ENCODE measurements at regions not wholly inside any gene's neighbourhood (a gene's known extent, or its start where the extent isn't known, plus 50 kb on each side); places are given as distances from the start of the nearest gene placed in this dataset.
A peak's percentile ranks its signal among the peaks of the same experiment; 100 is the strongest.

DNA sequence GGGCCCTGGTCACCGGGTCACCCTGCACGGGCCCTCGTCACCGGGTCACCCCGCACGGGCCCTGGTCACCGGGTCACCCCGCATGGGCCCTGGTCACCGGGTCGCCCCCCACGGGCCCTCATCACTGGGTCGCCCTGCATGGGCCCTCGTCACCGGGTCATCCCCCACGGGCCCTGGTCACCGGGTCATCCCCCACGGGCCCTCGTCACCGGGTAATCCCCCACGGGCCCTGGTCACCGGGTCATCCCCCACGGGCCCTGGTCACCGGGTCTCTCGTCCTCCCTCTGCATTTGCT, 77.6 kb downstream of the RIPK4 start:
- no peak for DNase-seq

DNA sequence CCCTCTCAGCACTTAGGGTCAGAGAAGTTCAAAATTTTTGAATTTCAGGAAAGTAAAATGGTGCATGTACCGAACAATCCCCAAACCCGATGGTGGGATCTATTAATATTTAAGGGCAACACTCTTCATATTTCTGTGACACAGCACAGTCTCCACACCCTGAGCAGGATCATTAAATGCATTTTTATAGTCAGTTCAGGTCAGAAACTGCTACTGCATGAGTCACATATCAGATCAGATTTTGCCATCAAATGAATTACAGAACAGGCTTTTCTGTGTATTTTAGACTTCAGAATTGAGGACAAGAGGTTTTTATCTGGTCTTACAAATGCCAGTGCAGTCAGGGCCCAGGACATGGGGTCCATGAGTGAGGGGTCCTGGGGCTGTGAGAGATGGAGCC, 79.2 kb downstream of the RIPK4 start:
- no peak for DNase-seq

DNA sequence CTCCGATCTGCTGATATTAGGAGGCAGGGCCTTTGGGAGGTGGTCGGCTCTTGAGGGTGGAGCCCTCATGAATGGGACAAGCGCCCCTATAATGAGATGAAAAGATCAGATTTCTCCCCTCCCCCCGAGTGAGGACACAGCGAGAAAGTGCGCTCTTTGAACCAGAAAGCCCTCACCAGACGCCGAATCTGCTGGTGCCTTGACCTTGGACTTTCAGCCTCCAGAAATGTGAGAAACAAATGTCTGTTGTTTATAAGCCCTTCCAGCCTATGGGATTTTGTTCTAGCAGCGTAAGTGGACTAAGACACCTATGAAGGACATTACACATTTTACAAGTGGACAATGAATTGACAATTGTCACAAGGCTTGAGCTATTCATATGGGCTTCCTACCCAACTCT, 80.2 kb downstream of the RIPK4 start:
- DNase-seq: no peak

DNA sequence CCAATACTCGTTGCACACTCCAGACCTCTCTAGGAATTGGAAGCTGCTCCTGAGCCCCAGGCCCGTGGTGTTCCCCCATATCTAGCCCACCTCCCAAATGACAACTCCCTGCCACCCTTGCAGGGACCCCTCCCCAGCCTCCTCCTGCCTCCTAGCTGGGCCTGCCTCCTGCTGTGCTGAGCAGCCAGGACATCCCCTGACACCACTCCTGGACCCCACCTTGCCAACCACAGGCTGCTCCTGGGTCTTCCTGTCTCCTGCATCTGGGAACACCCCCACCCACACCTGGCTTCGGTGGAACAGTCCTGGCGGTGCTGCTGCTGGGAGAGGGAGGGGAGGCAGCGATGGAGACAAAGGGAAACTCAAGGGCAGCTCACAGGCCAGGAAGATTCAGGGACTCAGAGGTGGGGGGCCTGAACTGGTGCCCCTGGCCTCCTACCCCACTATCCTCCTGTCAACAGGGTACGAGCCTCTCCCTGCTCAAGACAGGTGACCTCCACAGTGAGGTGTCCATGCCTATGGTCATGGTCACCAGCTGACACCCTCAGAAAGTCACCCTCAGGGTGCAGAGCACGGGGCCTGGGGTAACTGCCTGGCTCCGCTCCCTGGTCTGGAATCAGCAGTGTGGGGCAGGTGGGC, 81.2 kb downstream of the RIPK4 start:
- DNase-seq: no peak

DNA sequence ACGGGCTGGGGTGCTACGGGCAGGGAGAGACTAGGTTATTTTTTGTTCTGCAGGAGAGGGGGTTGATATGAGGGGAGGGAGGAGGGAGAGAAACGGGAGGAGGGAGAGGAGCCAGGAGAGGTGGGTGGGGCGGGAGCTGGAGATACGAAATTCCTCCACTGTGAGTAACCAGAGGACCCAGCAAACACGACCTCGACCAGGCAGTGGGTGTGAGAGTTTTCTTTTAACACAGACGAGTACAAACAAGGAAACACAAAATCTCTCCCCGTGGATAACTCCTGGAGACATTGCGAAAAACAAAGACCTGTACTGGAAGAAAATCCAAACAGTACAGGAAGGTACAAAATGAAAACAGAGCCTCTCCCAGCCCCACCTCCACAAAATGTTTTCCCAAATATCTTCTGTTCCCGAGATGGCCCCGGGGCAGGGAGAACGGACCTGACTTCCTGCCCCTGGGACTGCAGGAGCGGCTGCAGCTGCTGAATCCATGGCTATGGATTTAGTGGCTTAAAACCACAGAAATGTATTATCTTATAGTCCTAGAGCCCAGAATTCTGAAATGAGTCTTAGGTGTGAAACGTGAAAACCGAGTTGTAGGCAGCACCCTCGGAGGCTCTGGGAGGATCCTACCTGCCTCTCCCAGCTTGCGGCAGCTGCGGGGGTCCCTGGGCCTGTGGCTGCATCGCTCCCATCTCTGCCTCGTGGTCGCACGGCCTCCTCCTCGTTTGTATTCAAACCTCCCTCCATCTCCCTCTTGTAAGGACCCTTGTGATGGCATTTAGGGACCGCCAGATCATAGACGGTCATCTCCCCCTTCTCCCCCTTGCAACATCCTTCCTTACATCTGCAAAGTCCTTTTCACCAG, 82.2 kb downstream of the RIPK4 start:
- DNase-seq: no peak

GRCh38 chr21:41683815-41684214, 83.0 kb downstream of the RIPK4 start:
- DNase-seq: no peak

DNA sequence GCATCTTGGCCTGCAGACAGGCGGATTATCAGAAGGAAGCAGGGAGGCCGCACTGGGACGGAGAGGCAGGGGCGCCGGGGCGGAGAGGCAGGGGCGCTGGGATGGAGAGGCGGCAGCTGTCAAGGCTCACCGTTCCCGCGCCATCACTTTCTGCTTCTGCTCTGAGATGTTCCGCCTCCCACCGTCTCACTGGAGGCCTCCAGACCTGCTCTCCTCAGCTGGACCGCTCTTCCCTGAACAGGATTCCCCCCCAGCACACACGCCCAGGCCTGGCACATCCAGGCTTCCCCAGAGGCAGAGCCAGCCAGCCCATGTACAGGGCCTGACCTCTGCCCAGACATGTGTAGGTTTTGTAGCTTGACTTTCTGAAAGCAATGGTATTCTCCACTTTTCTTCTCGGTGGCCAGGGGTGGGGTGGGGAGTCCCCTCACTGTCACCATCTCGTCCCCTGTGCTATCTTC, 84.1 kb downstream of the RIPK4 start:
- no peak for DNase-seq

- DNase-seq: no peak
Measured at GRCh38 chr21:41681939-41682718, 84.7 kb downstream of the RIPK4 start.

DNA sequence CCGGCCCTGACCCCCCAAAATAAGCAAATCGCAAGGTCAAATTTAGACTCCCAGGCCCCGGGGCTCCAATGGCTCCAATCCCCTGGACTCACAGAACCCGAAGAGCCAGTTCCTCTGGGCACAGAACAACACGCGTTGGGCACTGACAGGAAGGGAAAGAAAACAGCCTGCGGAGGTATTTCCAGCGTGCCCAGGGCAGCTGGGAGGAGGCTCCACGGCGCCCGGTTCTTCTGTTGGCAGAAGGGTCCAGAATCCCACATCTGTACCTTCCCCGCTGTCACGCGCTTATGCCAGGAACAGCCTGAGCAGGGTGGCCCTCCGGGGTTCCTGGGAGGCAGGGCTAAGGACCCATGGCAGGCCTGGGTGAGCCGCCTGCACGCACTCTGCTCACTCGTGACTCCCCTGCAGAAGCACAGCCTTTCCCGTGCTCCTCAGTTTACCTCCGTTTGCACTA, 85.5 kb downstream of the RIPK4 start:
- no peak for DNase-seq

- no peak for DNase-seq
Measured at GRCh38 chr21:41680444-41681347, 86.2 kb downstream of the RIPK4 start.

DNA sequence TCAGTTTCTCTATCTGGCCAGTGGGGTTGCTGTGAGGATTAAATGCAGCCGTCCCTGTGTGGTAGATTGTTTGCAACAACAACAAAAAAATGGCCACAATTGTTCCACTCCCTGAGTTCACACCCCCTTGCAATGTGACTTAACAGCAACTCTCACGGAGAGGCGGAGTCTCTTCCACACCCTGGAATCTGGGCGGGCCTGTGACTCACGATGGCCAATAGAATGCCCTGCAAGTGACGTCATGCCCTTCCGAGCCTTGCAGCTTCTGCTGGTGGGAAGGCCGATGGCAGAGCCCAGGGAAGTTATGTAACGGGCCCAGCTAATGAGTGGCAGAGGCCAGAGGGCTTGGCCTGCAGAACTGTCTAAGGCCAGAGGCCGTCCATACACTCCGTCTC, 87.9 kb downstream of the RIPK4 start:
- peak; percentile 36 for DNase-seq

DNA sequence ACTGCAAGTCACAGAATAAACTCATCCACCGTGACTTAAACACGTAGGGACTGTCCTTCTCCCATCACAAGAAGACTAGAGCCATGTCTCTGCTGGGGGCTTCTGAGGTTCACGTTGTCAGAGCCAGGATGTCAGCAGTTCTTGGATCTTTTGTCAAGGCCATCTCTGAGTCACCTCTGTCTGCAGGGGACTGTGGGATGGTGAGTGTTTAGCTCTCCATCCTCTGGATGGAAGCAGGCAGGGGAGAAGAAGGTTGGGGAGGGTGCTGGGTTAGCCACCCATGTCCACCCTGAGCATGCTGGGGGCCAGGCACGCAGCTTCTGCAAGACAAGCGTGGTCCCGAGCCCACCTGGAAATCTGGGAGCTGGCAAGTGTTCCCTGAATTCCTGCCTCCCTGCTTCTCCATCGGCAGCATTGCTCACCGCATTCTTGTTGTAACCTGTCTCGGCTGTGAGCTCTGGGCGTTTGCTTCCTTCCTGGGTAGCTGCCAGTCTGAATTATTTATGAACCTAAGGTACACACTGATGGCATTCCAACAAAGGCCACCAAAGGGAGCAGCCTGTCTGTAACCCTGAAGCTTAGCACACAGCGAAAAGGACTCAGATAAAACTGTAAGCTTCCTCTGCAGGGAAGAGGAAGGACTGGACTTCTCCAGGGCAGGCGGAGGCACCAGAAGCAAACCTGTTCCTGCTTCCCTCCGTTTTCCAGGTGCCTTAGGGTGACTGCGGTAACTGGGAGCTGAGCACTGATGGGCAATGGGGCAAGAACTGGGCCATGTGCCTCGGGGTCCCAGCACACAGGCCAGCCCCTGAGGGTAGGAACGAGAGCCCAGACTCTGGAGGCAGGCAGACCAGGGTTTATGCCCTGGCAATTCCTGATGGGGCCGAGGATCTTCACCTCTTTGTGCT, 88.6 kb downstream of the RIPK4 start:
- no peak for DNase-seq

- no peak for DNase-seq
Measured at GRCh38 chr21:41677671-41678015, 89.2 kb downstream of the RIPK4 start.

DNA sequence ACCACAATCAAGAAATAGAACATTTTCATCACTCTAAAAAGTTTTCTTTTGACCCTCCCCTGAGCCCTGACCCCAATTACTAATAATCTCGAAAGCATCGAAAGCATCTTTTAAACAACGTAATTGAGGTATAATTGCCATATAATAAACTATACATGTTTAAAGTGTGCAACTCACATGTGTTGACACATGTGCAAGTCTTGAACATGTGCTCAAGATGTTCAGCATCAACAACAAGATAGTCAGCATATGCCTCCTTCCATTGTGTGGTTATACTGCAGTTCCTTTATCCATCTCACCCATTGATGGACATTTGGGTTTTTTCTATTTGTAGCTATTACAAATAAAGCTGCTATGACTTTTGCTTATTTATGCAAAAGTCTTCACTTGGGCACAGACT, 90.7 kb downstream of the RIPK4 start:
- no peak for DNase-seq

DNA sequence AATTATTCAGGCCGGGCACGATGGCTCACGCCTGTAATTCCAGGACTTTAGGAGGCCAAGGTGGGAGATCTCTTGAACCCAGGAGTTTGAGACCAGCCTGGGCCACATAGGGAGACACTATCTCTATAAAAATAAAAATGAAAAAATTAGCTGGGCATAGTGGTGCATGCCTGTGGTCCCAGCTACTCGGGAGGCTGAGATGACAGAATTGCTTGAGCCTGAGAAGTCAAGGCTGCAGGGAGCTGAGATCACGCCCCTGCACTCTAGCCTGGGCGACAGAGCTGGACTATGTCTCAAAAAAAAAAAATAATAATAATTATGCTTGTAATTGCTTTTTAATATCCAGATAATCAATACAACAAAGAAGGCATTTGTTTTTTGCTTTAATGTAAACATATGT, 91.3 kb downstream of the RIPK4 start:
- no peak for DNase-seq

GRCh38 chr21:41674402-41674801, 92.5 kb downstream of the RIPK4 start:
- no peak for DNase-seq

DNA sequence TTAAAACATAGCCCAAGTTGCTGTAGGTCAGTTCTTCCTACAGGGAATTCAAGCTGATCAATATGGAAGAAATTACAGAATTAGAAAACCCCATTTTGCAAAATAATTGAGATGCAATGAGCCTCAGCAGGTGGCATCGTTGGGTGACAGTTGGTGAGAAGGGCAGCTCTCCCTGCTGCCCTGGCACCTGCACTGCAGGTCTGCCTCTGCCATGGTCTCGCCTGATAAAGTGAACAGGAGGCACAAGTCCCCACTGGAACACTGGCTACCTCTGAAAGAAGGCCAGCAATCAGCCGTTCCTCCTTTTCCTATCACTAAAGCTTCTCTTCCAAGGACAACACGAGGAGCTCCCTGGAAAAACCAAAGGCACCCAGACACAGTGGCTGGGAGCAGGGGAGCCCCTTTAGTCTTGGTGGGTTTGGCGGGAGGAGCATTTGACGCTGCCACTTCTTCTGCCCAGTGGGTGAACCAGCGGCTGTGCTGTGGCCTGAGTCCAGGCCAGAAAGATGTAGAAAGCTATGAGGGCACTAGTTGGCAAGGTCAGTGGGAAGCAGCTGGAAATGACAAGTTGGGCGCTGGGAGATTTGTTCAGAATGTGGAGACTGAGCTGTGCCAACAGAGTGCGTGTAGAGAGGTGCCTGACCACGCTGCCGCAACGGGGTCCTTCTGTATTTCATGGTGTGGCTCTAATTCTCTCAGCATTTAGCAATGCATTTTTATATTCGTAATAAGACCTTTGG, 93.1 kb downstream of the RIPK4 start:
- DNase-seq: no peak

DNA sequence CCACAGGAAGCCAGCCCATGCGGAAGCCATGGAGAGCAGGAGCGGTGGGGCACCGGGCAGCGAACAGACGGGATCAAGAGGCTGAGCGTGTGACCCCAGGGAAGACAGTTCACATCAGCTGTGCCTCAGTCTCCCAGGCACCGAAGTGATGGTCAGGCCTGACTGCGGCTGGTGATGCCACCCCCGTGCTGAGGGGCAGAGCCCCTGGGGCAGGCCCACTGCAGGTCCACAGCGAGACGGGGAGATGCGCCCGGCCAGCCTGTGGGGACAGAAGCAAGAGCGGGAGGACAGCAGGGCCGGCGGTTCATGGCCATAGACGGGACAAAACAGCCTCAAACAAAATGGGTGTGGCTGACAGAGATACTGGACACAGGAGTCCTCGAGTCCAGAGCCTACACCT, 93.8 kb downstream of the RIPK4 start:
- no peak for DNase-seq

- no peak for DNase-seq
Measured at GRCh38 chr21:41672543-41672915, 94.3 kb downstream of the RIPK4 start.

GRCh38 chr21:41671859-41672542, 94.9 kb downstream of the RIPK4 start:
- DNase-seq: no peak
